ENCODE measurements at regions not wholly inside any gene's neighbourhood (a gene's known extent, or its start where the extent isn't known, plus 50 kb on each side); places are given as distances from the start of the nearest gene placed in this dataset.

- no peak for TF ChIP-seq NRF1 (IDR thresholded peaks at IDR 0.05; ENCODE audit: low read depth, low read length)
- no peak for TF ChIP-seq MAFK (IDR thresholded peaks at IDR 0.05; ENCODE audit: low read depth, low read length)
- TF ChIP-seq HDAC6 (IDR thresholded peaks at IDR 0.05; ENCODE audit: low read depth, low read length), result no peak
- TF ChIP-seq BCL11A (IDR thresholded peaks at IDR 0.05; ENCODE audit: low read depth in 2 of 2, low read length in 2 of 2), result no peak
- no peak for TF ChIP-seq CTCF (IDR thresholded peaks at IDR 0.05; ENCODE audit: control extremely low read depth in 1 of 3, insufficient read depth in 1 of 3, low read depth in 1 of 3, low read length in 3 of 3)
- TF ChIP-seq EZH2 (IDR thresholded peaks at IDR 0.05; ENCODE audit: low read depth, low read length, severe bottlenecking), result no peak
- TF ChIP-seq ATF2 (IDR thresholded peaks at IDR 0.05; ENCODE audit: low read length), result no peak
- no peak for TF ChIP-seq CREB1 (IDR thresholded peaks at IDR 0.05)
- TF ChIP-seq CHD2 (IDR thresholded peaks at IDR 0.05; ENCODE audit: low read length), result no peak
- no peak for TF ChIP-seq SIN3A (conservative IDR thresholded peaks at IDR 0.05 in 1 of 2, IDR thresholded peaks at IDR 0.05 in 1 of 2; ENCODE audit: low read depth in 1 of 2, low read length in 2 of 2)
- TF ChIP-seq KDM1A (IDR thresholded peaks at IDR 0.05; ENCODE audit: borderline replicate concordance, low read length), result no peak
- TF ChIP-seq EP300 (IDR thresholded peaks at IDR 0.05; ENCODE audit: borderline replicate concordance in 1 of 2, low read depth in 2 of 2, low read length in 2 of 2), result no peak
- TF ChIP-seq ASH2L (IDR thresholded peaks at IDR 0.05; ENCODE audit: low read length), result no peak
Observed at GRCh38 chr1:10848109-10848684, 51.8 kb upstream of the CASZ1 start.

Data from H1 (cell line).